CD1c-positive myeloid dendritic cell (primary cell): ENCODE measurements at regions not wholly inside any gene's neighbourhood (a gene's known extent, or its start where the extent isn't known, plus 50 kb on each side); places are given as distances from the start of the nearest gene placed in this dataset.

ENCODE experiments used
- DNase-seq: peaks from one replicate; pipeline ENCODE4 v3.0.0-alpha.2; 2016; ENCODE audit errors: extremely low spot score

GRCh38 chr6:1482381-1483166 lies 93.2 kb downstream of the FOXF2 start:
- DNase-seq = no peak

- DNase-seq = no peak
Measured at GRCh38 chr6:1485678-1486077, 96.3 kb downstream of the FOXF2 start.

GRCh38 chr6:1486387-1486786 lies 97.0 kb downstream of the FOXF2 start:
- no peak for DNase-seq

GRCh38 chr6:1487239-1487638 lies 97.9 kb downstream of the FOXF2 start:
- no peak for DNase-seq

- no peak for DNase-seq
Measured at GRCh38 chr6:1491025-1491424, 101.6 kb downstream of the FOXF2 start.

- no peak for DNase-seq
Measured at GRCh38 chr6:1491591-1492319, 102.4 kb downstream of the FOXF2 start.

GRCh38 chr6:1494671-1495070 lies 105.3 kb downstream of the FOXF2 start:
- DNase-seq = no peak

GRCh38 chr6:1495344-1495743 lies 106.0 kb downstream of the FOXF2 start:
- no peak for DNase-seq

- no peak for DNase-seq
Measured at GRCh38 chr6:1496092-1496491, 106.7 kb downstream of the FOXF2 start.

- no peak for DNase-seq
Measured at GRCh38 chr6:1496836-1497760, 107.7 kb downstream of the FOXF2 start.

- no peak for DNase-seq
Measured at GRCh38 chr6:1497761-1498105, 108.4 kb downstream of the FOXF2 start.

- no peak for DNase-seq
Measured at GRCh38 chr6:1498491-1499113, 109.2 kb downstream of the FOXF2 start.

- DNase-seq = no peak
Measured at GRCh38 chr6:1499777-1500176, 109.9 kb upstream of the FOXC1 start.

- DNase-seq = no peak
Measured at GRCh38 chr6:1500913-1501312, 108.8 kb upstream of the FOXC1 start.

- no peak for DNase-seq
Measured at GRCh38 chr6:1502041-1502440, 107.7 kb upstream of the FOXC1 start.

GRCh38 chr6:1503811-1504210 lies 105.9 kb upstream of the FOXC1 start:
- no peak for DNase-seq

- DNase-seq = no peak
Measured at GRCh38 chr6:1504465-1504864, 105.2 kb upstream of the FOXC1 start.

- no peak for DNase-seq
Measured at GRCh38 chr6:1507251-1507650, 102.5 kb upstream of the FOXC1 start.

GRCh38 chr6:1509241-1509640 lies 100.5 kb upstream of the FOXC1 start:
- DNase-seq = no peak

- no peak for DNase-seq
Measured at GRCh38 chr6:1510239-1510638, 99.5 kb upstream of the FOXC1 start.

- DNase-seq = no peak
Measured at GRCh38 chr6:1513215-1513780, 96.4 kb upstream of the FOXC1 start.

- DNase-seq = no peak
Measured at GRCh38 chr6:1514078-1514477, 95.6 kb upstream of the FOXC1 start.
